Astrocyte of the hippocampus (primary cell): ENCODE measurements at regions not wholly inside any gene's neighbourhood (a gene's known extent, or its start where the extent isn't known, plus 50 kb on each side); places are given as distances from the start of the nearest gene placed in this dataset.

Source experiments
- DNase-seq: peaks from one replicate; pipeline ENCODE4 v3.0.0; 2011; ENCODE audit warnings: low read depth, low spot score

- DNase-seq: peak; percentile 58
These were observed 52.3 kb upstream of the SIPA1L2 start for GRCh38 chr1:232682248-232682647.

- DNase-seq: peak; percentile 62
These were observed 54.6 kb upstream of the SIPA1L2 start for GRCh38 chr1:232684371-232685105.

DNA sequence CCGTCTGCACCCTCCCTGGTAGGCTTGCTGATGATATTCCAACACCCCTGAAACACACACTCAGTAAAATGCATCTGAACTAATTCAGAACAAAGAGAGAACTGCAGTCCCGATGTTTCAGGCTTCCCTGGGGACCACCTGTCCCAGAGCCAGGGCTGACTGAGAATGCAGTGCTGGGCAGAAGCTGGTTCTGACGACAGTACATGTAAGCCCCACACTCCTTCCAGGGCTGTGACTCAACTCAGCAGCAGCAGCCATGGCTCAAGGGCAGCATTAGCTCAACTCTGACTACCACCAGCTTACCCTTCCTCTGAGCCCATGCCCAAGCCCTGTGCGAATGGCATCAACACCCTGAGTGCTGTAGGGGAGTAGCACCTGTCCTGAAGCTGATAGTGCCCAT lies 56.4 kb upstream of the SIPA1L2 start:
- DNase-seq: no peak

GRCh38 chr1:232687304-232687703 lies 57.4 kb upstream of the SIPA1L2 start:
- no peak for DNase-seq

DNA sequence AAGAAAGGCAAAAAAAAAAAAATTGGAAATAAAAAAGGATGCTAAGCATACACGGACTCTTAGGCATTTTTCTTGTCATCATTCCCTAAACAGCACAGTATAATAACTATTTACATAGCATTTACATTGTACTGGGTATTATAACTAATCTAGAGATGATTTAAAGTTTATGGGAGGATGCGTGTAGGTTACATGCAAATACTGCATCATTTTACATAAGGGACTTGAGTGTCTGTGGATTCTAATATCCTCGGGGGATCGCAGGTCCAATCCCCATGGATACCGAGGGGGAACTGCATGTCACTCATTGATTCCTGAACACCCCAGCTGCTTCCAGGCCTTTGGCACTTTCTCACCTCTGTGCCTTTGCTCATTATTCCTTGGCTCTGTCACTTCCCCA lies 57.8 kb upstream of the SIPA1L2 start:
- DNase-seq: no peak

DNA sequence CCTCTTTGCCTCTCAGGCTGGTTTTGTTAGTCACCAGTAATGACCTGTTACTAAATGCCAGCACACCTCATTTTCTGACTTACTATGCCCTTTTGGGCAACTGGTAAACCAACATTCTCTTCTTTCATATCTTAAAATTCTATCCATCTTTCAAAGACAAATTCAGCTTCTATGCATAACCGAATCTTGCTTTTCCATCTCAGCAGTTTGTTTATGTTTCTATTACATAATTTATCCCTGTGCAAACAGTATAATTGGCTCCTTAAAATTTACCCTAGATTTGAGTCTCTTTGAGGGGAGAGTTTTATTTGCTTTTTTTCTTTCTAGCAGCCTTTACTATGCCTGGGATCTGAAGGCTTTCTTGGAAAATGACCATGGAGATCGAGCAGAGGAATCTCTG lies 58.5 kb upstream of the SIPA1L2 start:
- DNase-seq: no peak

DNA sequence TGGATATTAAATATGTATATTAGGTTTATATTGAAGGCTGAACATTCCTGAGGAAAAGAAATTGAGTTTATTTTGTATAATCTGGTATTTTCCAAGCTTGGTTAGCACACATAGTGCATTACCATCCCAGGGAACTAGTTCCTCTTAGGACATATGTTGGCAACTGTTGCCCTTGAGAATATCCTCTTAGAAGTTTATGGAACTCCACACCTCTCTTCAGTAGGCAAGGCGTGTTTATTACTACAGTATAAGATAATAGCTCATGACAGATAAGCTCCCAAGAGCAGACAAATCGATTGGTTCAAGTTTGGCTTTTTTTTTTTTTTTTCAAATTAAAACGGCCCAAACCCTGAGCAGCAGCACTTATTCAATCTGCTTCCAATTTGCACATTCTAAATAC lies 59.8 kb upstream of the SIPA1L2 start:
- no peak for DNase-seq

GRCh38 chr1:232690285-232690935 lies 60.5 kb upstream of the SIPA1L2 start:
- no peak for DNase-seq

GRCh38 chr1:232694475-232694874 lies 64.5 kb upstream of the SIPA1L2 start:
- DNase-seq: no peak

DNA sequence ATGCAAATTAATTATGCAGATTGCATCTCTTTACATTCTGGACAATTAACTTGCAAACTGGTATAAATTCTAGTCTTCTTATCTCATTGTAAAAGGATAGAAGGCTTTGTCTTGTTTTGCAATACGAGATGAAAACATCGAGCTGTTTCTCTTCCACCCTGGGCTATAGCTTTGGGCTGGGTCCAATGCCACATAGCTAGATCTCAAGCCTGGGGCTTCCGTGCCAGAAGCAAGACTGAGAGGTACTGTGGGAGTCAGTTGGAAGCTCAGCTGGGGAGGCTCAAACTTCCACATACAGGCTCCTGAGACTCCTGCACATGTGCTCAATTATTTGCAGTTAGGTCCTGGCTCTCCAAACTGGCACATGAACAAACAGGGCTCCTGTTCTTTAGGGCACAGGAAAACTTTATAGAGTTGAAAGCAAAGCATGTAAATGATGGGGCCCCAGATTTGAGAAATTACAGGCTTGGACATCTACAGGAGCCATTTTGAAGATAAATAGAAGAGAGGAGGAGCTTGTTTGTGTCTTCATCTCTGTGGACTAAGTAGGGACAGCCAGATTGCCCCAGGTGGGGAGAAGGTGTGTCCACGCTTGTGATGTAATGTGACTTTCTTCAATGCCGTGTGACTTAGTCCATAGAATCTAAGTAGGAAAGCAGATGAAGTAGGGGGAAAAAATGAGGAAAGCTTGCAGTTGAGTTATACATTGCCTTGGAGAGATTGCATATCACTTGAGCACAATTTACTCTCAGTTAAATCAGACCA lies 65.9 kb upstream of the SIPA1L2 start:
- peak; percentile 31 for DNase-seq

- no peak for DNase-seq
These were observed 66.5 kb upstream of the SIPA1L2 start for GRCh38 chr1:232696466-232696865.

DNA sequence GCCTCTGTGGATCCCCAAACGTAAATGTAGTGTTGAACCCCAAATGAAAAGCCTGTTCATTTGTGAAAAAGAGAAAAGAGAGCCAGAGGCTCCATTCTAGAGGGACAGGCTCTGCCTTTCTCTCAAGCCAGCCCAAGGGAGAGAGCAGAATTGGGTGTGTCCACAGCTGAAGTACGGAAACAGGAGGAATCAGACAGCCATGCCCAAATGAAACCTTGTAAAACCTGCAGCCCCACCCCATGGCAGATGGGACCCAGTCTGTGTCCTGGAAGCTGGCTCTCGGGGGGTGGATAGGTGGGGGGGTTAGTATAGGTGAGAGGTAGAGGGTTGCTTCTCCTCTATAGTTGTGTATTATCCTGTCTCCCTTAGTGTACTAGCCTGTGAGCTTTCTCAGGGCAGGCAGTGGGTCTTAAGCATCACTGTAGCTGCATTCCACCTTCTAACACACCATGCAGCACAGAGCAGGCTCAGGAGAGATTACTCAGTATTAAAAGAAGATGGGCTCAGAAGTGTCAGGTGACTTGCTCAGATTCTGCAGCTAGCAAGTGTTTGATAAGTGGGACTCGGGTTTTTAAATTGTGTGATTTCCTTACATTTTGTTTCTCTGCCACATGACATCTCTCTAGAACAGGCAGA lies 67.4 kb upstream of the SIPA1L2 start:
- no peak for DNase-seq

- DNase-seq: no peak
These were observed 69.9 kb upstream of the SIPA1L2 start for GRCh38 chr1:232699814-232700213.

GRCh38 chr1:232702911-232703310 lies 73.0 kb upstream of the SIPA1L2 start:
- no peak for DNase-seq

GRCh38 chr1:232704256-232704655 lies 74.3 kb upstream of the SIPA1L2 start:
- peak; percentile 8 for DNase-seq

DNA sequence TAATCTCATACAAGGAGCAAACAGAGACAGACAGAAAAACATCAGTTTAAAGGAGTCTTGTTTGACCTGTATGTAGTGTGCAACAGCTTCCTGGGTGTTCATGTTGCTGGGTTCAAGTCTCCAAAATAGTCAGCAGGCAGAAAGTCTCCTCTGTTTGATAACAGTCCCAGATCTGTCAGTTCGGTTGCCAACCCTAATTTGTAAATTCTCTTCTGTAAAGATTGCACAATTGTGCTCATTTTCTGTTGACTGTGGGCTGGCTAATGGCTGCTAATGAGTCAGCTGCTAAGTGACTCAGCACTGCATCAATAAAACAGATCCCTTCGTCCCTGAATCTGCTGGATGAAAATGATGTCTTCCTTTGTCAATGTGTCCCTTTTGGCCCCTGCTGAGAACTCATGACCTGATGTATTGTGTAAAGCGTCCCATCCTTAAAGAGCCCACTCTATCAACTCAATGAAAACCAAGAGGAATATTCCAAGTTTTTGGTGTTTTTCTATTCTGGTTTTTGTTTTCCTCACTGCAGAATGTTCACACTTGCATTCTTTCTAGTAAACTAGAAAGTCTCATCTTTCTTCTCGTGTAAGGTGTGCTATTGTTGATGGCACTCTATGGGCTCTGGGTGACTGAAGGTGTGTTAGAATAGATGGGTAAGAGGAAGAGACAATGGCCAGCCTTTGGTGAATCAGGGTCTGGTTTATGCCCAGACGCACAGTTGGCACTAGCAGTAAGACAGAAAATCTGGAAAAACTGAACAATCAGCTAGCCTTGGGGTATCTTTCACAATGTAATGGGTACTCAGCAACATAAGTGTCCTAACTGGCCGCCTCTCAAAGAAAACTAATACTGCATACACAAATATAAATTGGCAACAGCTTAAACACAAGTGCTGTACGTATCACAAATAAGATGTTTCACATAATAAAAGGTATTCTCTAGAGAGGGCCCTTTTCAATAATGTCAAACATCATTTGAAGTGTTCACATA lies 75.1 kb upstream of the SIPA1L2 start:
- peak; percentile 86 for DNase-seq

GRCh38 chr1:232705815-232706575 lies 76.1 kb upstream of the SIPA1L2 start:
- no peak for DNase-seq

GRCh38 chr1:232707142-232707541 lies 77.2 kb upstream of the SIPA1L2 start:
- no peak for DNase-seq

DNA sequence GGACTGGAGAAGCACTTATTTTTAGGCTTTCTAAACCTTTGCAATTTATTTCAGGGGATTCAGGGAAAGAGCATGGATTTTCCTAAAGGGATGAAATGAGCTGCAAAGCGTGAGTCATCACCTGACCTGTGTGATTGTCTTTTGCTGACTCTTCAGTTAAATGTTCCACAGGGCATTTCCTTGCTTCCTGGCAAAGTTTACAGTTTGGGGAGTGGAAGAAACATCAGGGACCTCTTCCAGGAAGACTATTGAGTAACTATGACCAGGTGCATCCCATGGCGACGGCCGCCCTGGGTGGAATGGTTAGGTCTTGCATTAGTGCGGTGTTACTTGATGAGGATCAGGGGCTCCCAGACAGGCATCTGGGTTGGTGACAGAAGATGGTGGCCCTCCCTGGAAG lies 79.5 kb upstream of the SIPA1L2 start:
- DNase-seq: peak; percentile 11

DNA sequence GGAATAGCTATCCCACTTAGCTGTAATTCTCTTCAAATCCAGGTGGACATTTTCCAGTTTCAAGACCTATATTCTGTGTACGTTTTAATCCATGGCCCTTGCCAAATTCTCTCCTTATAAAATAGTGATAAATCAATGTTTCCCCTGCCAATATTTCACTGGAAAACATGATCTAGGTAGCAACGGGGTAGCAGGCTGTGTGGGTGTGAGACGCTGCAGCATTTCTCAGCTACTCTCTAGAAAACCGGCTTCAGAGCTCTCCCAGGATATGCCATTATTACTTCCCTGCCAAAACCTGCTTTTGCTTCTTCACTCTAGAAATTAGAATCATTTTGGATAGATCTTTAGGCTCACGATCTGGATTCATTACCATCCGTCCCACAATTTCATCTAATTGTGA lies 82.1 kb upstream of the SIPA1L2 start:
- no peak for DNase-seq
